HG03066 (cell line): ENCODE measurements at regions not wholly inside any gene's neighbourhood (a gene's known extent, or its start where the extent isn't known, plus 50 kb on each side); places are given as distances from the start of the nearest gene placed in this dataset.
"Not testable (repeated sequence)": the region's sequence is repeated elsewhere in the genome, so short reads cannot be mapped to it uniquely, and the experiment has no call there.

Experiments
- ATAC-seq: cut with Tn5 transposase; IDR thresholded peaks from one replicate; pipeline ENCODE4 v1.9.1; 2021; ENCODE audit warnings: low read depth; ENCODE audit not compliant: unreplicated experiment

GRCh38 chrX:113192418-113192817, 351.8 kb upstream of the AMOT start:
- ATAC-seq: no peak

- no peak for ATAC-seq
Observed at GRCh38 chrX:113157496-113157895, 316.9 kb upstream of the AMOT start.

- not testable (repeated sequence) for ATAC-seq
Observed at GRCh38 chrX:113154315-113154714, 313.7 kb upstream of the AMOT start.

- no peak for ATAC-seq
Observed at GRCh38 chrX:113136836-113137235, 296.2 kb upstream of the AMOT start.

- no peak for ATAC-seq
Observed at GRCh38 chrX:113133316-113133715, 292.7 kb upstream of the AMOT start.

GRCh38 chrX:113124693-113125092, 284.1 kb upstream of the AMOT start:
- ATAC-seq: no peak

GRCh38 chrX:113075521-113075920, 234.9 kb upstream of the AMOT start:
- ATAC-seq: no peak

GRCh38 chrX:113059714-113060113, 219.1 kb upstream of the AMOT start:
- no peak for ATAC-seq

- no peak for ATAC-seq
Observed at GRCh38 chrX:113058634-113059033, 218.0 kb upstream of the AMOT start.

- ATAC-seq: no peak
Observed at GRCh38 chrX:113048896-113049295, 208.3 kb upstream of the AMOT start.

GRCh38 chrX:113048480-113048879, 207.8 kb upstream of the AMOT start:
- no peak for ATAC-seq

- ATAC-seq: no peak
Observed at GRCh38 chrX:113033966-113034680, 193.5 kb upstream of the AMOT start.

GRCh38 chrX:113019958-113020357, 179.3 kb upstream of the AMOT start:
- ATAC-seq: no peak

GRCh38 chrX:113009837-113010236, 169.2 kb upstream of the AMOT start:
- no peak for ATAC-seq

- no peak for ATAC-seq
Observed at GRCh38 chrX:113009029-113009428, 168.4 kb upstream of the AMOT start.

GRCh38 chrX:113001836-113002235, 161.2 kb upstream of the AMOT start:
- ATAC-seq: no peak

GRCh38 chrX:112997991-112998390, 157.4 kb upstream of the AMOT start:
- no peak for ATAC-seq

GRCh38 chrX:112991801-112992200, 151.2 kb upstream of the AMOT start:
- no peak for ATAC-seq

- ATAC-seq: no peak
Observed at GRCh38 chrX:112979879-112980278, 139.2 kb upstream of the AMOT start.

GRCh38 chrX:112968351-112969133, 127.9 kb upstream of the AMOT start:
- no peak for ATAC-seq

GRCh38 chrX:112967903-112968302, 127.3 kb upstream of the AMOT start:
- ATAC-seq: no peak

GRCh38 chrX:112967341-112967740, 126.7 kb upstream of the AMOT start:
- no peak for ATAC-seq
